A549 (cell line): ENCODE measurements at regions not wholly inside any gene's neighbourhood (a gene's known extent, or its start where the extent isn't known, plus 50 kb on each side); places are given as distances from the start of the nearest gene placed in this dataset.

Experiments used
- ATAC-seq, 2 experiments: fragments of 200-7000 bp in 1 of 2; fragments of >200 bp in 1 of 2; cut with Nextera tagmentation in 1 of 2; cut with Tn5 transposase in 1 of 2; 3 replicates each; pipeline versions ENCODE4 v1.8.0 to v1.9.1; 2018 to 2020; ENCODE audit warnings: mild to moderate bottlenecking in 1 of 2, moderate library complexity in 1 of 2
- CTCF ChIA-PET: fragments of 300-600 bp; sonication (Branson Sonifier 250); formaldehyde crosslinking; extraction: SDS; loops from one replicate; lab custom pipeline; 2021; ENCODE audit warnings: antibody characterized with exemption, inconsistent platforms; lab: Yijun Ruan, JAX
- POLR2A ChIA-PET: fragments of 350-600 bp; formaldehyde crosslinking; extraction: SDS; loops from one replicate; lab custom pipeline; 2021; ENCODE audit warnings: antibody characterized with exemption, inconsistent platforms; lab: Yijun Ruan, JAX
- DNase-seq, 2 experiments: peaks; one replicate each; pipeline versions ENCODE4 v3.0.0 to v3.0.0-alpha.2; 2011 to 2016; ENCODE audit warnings: low read depth in 1 of 2, low spot score in 1 of 2
- FAIRE-seq: peaks from 2 replicates; lab custom pipeline; 2011; peaks lifted over from hg19 to GRCh38; lab: Jason Lieb, UNC
- H3K27ac ChIP-seq, 2 experiments: fragments of >200 bp; sonication (Bioruptor Twin); formaldehyde crosslinking; 3 replicates each; pipeline ENCODE4 v1.5.1; 2016 to 2017
- H3K4me1 ChIP-seq: fragments of >200 bp; sonication (Bioruptor Twin); formaldehyde crosslinking; 3 replicates; pipeline ENCODE4 v1.6.1; 2016
- H3K4me2 ChIP-seq: fragments of >200 bp; sonication (Bioruptor Twin); formaldehyde crosslinking; 3 replicates; pipeline ENCODE4 v1.6.1; 2016
- H3K4me3 ChIP-seq: fragments of >200 bp; sonication (Bioruptor Twin); formaldehyde crosslinking; 3 replicates; pipeline ENCODE4 v1.5.1; 2016
- H3K9me3 ChIP-seq: fragments of >200 bp; sonication (Bioruptor Twin); formaldehyde crosslinking; 3 replicates; pipeline ENCODE4 v1.6.1; 2016
- BHLHE40 ChIP-seq: IDR thresholded peaks from 2 replicates; pipeline ENCODE4 v1.6.1; 2012; ENCODE audit warnings: low read depth, low read length, inconsistent platforms
- CBX8 ChIP-seq: fragments of 200-600 bp; sonication (generic); IDR thresholded peaks from 2 replicates; pipeline ENCODE4 v1.6.1; 2016
- CHD4 ChIP-seq: fragments of 200-600 bp; sonication (generic); IDR thresholded peaks from 2 replicates; pipeline ENCODE4 v1.6.1; 2016; ENCODE audit warnings: antibody characterized with exemption, mild to moderate bottlenecking, borderline replicate concordance
- ELK1 ChIP-seq: fragments of 150-350 bp; IDR thresholded peaks from 2 replicates; pipeline ENCODE4 v1.6.1; 2014; ENCODE audit warnings: low read depth, mild to moderate bottlenecking, low read length
- ESRRA ChIP-seq: fragments of 150-350 bp; IDR thresholded peaks from 2 replicates; pipeline ENCODE4 v1.6.1; 2014; ENCODE audit warnings: mild to moderate bottlenecking, low read length, borderline replicate concordance
- GATA3 ChIP-seq: IDR thresholded peaks from 2 replicates; pipeline ENCODE4 v1.6.1; 2012; ENCODE audit warnings: borderline replicate concordance
- HDAC2 ChIP-seq: fragments of 200-600 bp; sonication (generic); IDR thresholded peaks from 2 replicates; pipeline ENCODE4 v1.6.1; 2016
- KDM1A ChIP-seq: fragments of 200-600 bp; sonication (generic); IDR thresholded peaks from 2 replicates; pipeline ENCODE4 v1.6.1; 2016; ENCODE audit warnings: low read depth, mild to moderate bottlenecking
- MAFK ChIP-seq: fragments of 450-650 bp; IDR thresholded peaks from 2 replicates; pipeline ENCODE4 v1.6.1; 2014; ENCODE audit not compliant: partially characterized antibody
- PHF8 ChIP-seq: fragments of 200-600 bp; sonication (generic); IDR thresholded peaks from 2 replicates; pipeline ENCODE4 v1.6.1; 2016; ENCODE audit warnings: low read depth, mild to moderate bottlenecking, antibody characterized with exemption, moderate library complexity, borderline replicate concordance
- RARB ChIP-seq: fragments of 250-450 bp; sonication (Bioruptor Pico); IDR thresholded peaks from 2 replicates; pipeline ENCODE4 v1.8.0; 2021; ENCODE audit warnings: mild to moderate bottlenecking, moderate library complexity
- RCOR1 ChIP-seq: fragments of 150-350 bp; IDR thresholded peaks from 2 replicates; pipeline ENCODE4 v1.6.1; 2014; ENCODE audit warnings: antibody characterized with exemption, low read length, low read depth
- RFX5 ChIP-seq: fragments of 450-650 bp; IDR thresholded peaks from 2 replicates; pipeline ENCODE4 v1.7.1; 2014; ENCODE audit warnings: antibody characterized with exemption, mild to moderate bottlenecking, moderate library complexity
- RNF2 ChIP-seq: fragments of 200-600 bp; sonication (generic); IDR thresholded peaks from 2 replicates; pipeline ENCODE4 v1.6.1; 2016; ENCODE audit warnings: low read depth, mild to moderate bottlenecking, antibody characterized with exemption, moderate library complexity, borderline replicate concordance
- SMC3 ChIP-seq: fragments of >200 bp; sonication (Bioruptor Twin); formaldehyde crosslinking; IDR thresholded peaks from 3 replicates; pipeline ENCODE4 v1.6.1; 2018; ENCODE audit warnings: inconsistent platforms
- ZC3H11A ChIP-seq: fragments of 450-650 bp; IDR thresholded peaks from 2 replicates; pipeline ENCODE4 v1.6.1; 2014; ENCODE audit warnings: antibody characterized with exemption, mild to moderate bottlenecking
- ZFP36 ChIP-seq: fragments of 450-650 bp; IDR thresholded peaks from 2 replicates; pipeline ENCODE4 v1.6.1; 2014; ENCODE audit warnings: borderline replicate concordance; ENCODE audit not compliant: partially characterized antibody
- ZNF302 ChIP-seq: fragments of 250-450 bp; sonication (Bioruptor Pico); IDR thresholded peaks from 2 replicates; pipeline ENCODE4 v1.9.0; 2021; ENCODE audit warnings: inconsistent platforms, mild to moderate bottlenecking, moderate library complexity
- WGBS: methylation state at CpG from one replicate; pipeline ENCODE4 v1.1.6; 2017; ENCODE audit errors: missing lambda C conversion rate; 5-methylcytosine and 5-hydroxymethylcytosine counted together
- small RNA-seq, 6 experiments: library from RNA; depleted of rRNA; stranded (forward); fragments of <200 nt; gene quantifications; one replicate each; pipeline ENCODE3, GENCODE V24; 2012
- TF ChIP-seq, protein P1 (sequence below): IDR thresholded peaks from 2 replicates; pipeline ENCODE4 v1.6.1; 2012
- TF ChIP-seq, protein P2 (sequence below): fragments of 250-450 bp; sonication (Bioruptor Pico); IDR thresholded peaks from 2 replicates; pipeline ENCODE4 v1.5.0; 2020; ENCODE audit warnings: low read depth, mild to moderate bottlenecking, moderate library complexity

GRCh38 chr7:96952974-96953391 lies 52.4 kb upstream of the DLX6 start:
- H3K4me3 ChIP-seq = no peak overlapping the region
- CTCF ChIA-PET = no interaction called here
- TF ChIP-seq ZFP36 (no peak), GATA3 (no peak), CHD4 (no peak), SMC3 (no peak), ESRRA (no peak)
- TF ChIP-seq, all 56 proteins: peak for 0
- POLR2A ChIA-PET = no interaction called here
- H3K4me1 ChIP-seq = no peaks in the 10 kb centered on the region
- no peaks in the 10 kb centered on the region for H3K9me3 ChIP-seq
- no peak overlapping the region for H3K4me2 ChIP-seq
- 14% methylated on average over 3 of the region's 3 CpGs for WGBS
- H3K27ac ChIP-seq = no peak overlapping the region
- ATAC-seq = no peak
- DNase-seq = no peak
- no peak for FAIRE-seq

DNA sequence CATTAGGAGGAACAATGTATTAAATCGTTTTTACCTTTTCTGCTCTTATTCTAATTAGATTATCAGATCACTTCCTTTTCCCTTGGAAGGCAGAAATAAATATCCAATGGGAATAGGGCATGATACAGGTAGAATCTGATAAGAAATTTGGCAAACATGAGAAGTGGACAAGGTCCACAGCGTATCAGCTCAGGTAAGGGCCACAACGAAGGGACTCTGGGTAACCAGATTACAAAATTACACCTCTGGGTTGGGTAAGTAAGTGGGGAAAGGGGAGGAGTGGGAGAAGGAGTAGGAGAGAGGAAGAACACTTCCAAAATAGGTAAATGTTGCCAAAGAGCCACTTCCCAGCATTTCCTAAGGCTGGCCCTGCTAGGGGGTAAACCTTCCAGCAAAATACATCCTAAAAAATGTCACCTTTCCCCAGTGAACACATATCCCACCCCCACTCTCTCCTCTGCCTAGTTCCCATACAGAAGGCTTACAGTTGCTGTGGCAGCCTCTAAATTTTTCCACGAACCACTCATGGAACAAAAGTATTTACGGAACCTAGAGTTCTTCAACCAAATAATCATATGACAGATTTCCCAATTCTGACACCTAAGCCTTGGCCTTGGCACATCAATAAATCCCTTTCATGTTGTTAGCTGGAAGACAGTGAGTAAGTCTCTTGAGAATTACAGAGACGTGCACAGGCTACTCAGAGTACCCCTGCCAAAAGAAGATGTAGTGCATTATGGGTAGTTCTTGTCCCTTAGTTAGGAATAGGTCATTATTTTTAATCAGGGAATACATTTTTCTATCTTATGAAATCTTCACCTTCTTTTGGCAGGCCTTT lies 51.5 kb upstream of the DLX6 start:
- ChIA-PET CTCF (no interaction called here), POLR2A (no interaction called here)
- TF ChIP-seq, protein P1, sequence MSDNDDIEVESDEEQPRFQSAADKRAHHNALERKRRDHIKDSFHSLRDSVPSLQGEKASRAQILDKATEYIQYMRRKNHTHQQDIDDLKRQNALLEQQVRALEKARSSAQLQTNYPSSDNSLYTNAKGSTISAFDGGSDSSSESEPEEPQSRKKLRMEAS = no peak
- TF ChIP-seq RNF2 = no peak
- no peak for TF ChIP-seq HDAC2
- no peak for TF ChIP-seq ZC3H11A
- TF ChIP-seq RARB (CRISPR knock-in tag) = no peak
- TF ChIP-seq RCOR1 = no peak
- TF ChIP-seq CBX8 = no peak
- TF ChIP-seq RFX5 = no peak
- TF ChIP-seq MAFK = no peak
- no peak for TF ChIP-seq ZNF302 (CRISPR knock-in tag)
- TF ChIP-seq CHD4 = no peak
- no peak for TF ChIP-seq PHF8
- TF ChIP-seq, protein P2, sequence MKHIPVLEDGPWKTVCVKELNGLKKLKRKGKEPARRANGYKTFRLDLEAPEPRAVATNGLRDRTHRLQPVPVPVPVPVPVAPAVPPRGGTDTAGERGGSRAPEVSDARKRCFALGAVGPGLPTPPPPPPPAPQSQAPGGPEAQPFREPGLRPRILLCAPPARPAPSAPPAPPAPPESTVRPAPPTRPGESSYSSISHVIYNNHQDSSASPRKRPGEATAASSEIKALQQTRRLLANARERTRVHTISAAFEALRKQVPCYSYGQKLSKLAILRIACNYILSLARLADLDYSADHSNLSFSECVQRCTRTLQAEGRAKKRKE (CRISPR knock-in tag) = no peak
- no peak for TF ChIP-seq KDM1A
- TF ChIP-seq ELK1 = no peak
- TF ChIP-seq BHLHE40 = no peak
- Histone ChIP-seq H3K4me1 (no peaks in the 10 kb centered on the region), H3K27ac (no peak overlapping the region), H3K9me3 (no peaks in the 10 kb centered on the region), H3K4me2 (no peak overlapping the region), H3K4me3 (no peak overlapping the region)
- WGBS = 17% methylated on average over 6 of the region's 6 CpGs
- no peak for ATAC-seq
- DNase-seq = no peak
- no peak for FAIRE-seq

Small RNA genes lying in the stretch of these regions (small RNA-seq; reads per million reads assigned to genes)
- gene RN7SL252P = 0 reads per million in 6 experiments
